ENCODE measurements at regions not wholly inside any gene's neighbourhood (a gene's known extent, or its start where the extent isn't known, plus 50 kb on each side); places are given as distances from the start of the nearest gene placed in this dataset.
"Not testable (repeated sequence)": the region's sequence is repeated elsewhere in the genome, so short reads cannot be mapped to it uniquely, and the experiment has no call there.

DNA sequence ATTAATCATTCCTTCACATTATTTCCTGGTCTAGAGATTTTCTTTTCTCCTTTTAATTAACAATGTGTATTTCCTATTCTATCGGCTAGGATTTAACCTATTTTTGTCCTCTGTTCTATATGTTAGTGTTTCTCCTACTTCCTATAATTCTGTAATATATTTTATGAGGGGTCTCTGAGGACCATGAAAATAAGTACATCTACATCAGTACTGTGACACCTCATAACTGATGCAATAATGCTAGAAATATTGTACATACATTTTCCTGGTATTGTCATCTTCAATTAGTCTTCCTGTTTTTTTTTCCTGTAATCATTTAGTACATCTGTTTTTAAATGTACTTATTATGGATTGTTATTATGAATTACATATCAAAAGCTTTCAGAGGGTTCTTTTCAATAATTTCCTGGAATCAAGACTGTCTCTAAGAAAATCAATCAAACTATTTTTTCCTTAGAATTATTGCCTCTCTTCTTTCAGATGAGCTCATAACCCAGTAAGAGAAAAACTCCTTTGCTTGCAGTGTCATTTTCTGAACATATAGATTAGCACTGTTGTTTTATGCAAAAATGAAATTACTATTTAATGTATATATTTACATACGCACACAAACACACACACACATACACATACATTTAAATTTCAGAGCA lies 1004.3 kb downstream of the SLITRK5 start:
- Histone ChIP-seq H3K36me3 (ENCODE audit: insufficient read depth, low read depth, low read length) (no peaks in the 10 kb centered on the region), H3K9me3 (ENCODE audit: insufficient read depth, low read depth, low read length) (no peaks in the 10 kb centered on the region), H3K4me3 (ENCODE audit: low read length) (no peak overlapping the region), H3K4me1 (ENCODE audit: insufficient read depth, low read length) (no peaks in the 10 kb centered on the region), H3K27ac (ENCODE audit: low read length) (no peak overlapping the region), H3K9ac (ENCODE audit: low read depth, low read length) (no peak overlapping the region), H3K27me3 (ENCODE audit: insufficient read depth, low read length) (no peaks in the 10 kb centered on the region)

DNA sequence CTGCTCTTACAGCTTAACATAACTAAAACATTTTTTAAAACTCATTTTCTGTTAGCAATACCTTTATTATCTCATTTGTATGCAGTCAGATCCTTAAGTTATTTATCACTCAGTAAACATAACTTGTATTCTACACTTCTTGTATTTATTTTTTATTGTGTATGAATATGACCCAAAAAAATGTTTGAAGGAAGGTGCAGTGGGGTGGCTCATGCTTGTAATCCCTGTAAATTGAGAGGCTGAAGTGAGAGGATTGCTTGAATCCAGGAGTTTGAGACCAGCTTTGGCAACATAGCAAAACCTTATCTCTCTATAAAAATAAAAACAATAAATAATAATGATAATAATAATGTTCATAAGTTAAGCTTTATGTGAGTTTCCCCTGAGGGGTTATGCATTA lies 1004.8 kb downstream of the SLITRK5 start:
- no peak overlapping the region for H3K4me3 ChIP-seq (ENCODE audit: low read length)
- no peaks in the 10 kb centered on the region for H3K36me3 ChIP-seq (ENCODE audit: insufficient read depth, low read depth, low read length)
- H3K27me3 ChIP-seq (ENCODE audit: insufficient read depth, low read length), result no peaks in the 10 kb centered on the region
- H3K9ac ChIP-seq (ENCODE audit: low read depth, low read length), result no peak overlapping the region
- H3K4me1 ChIP-seq (ENCODE audit: insufficient read depth, low read length), result no peaks in the 10 kb centered on the region
- no peaks in the 10 kb centered on the region for H3K9me3 ChIP-seq (ENCODE audit: insufficient read depth, low read depth, low read length)
- H3K27ac ChIP-seq (ENCODE audit: low read length), result no peak overlapping the region

GRCh38 chr13:88685459-88685858 lies 1014.3 kb downstream of the SLITRK5 start:
- H3K4me3 ChIP-seq (ENCODE audit: low read length), result no peak overlapping the region
- no peaks in the 10 kb centered on the region for H3K4me1 ChIP-seq (ENCODE audit: insufficient read depth, low read length)
- H3K9me3 ChIP-seq (ENCODE audit: insufficient read depth, low read depth, low read length), result no peaks in the 10 kb centered on the region
- H3K9ac ChIP-seq (ENCODE audit: low read depth, low read length), result no peak overlapping the region
- H3K27ac ChIP-seq (ENCODE audit: low read length), result no peak overlapping the region
- no peaks in the 10 kb centered on the region for H3K27me3 ChIP-seq (ENCODE audit: insufficient read depth, low read length)
- no peaks in the 10 kb centered on the region for H3K36me3 ChIP-seq (ENCODE audit: insufficient read depth, low read depth, low read length)

GRCh38 chr13:88701551-88701950 lies 1030.4 kb downstream of the SLITRK5 start:
- Histone ChIP-seq H3K36me3 (ENCODE audit: insufficient read depth, low read depth, low read length) (no peaks in the 10 kb centered on the region), H3K9ac (ENCODE audit: low read depth, low read length) (no peak overlapping the region), H3K4me1 (ENCODE audit: insufficient read depth, low read length) (no peaks in the 10 kb centered on the region), H3K27ac (ENCODE audit: low read length) (no peak overlapping the region), H3K27me3 (ENCODE audit: insufficient read depth, low read length) (no peaks in the 10 kb centered on the region), H3K4me3 (ENCODE audit: low read length) (no peak overlapping the region), H3K9me3 (ENCODE audit: insufficient read depth, low read depth, low read length) (no peaks in the 10 kb centered on the region)

DNA sequence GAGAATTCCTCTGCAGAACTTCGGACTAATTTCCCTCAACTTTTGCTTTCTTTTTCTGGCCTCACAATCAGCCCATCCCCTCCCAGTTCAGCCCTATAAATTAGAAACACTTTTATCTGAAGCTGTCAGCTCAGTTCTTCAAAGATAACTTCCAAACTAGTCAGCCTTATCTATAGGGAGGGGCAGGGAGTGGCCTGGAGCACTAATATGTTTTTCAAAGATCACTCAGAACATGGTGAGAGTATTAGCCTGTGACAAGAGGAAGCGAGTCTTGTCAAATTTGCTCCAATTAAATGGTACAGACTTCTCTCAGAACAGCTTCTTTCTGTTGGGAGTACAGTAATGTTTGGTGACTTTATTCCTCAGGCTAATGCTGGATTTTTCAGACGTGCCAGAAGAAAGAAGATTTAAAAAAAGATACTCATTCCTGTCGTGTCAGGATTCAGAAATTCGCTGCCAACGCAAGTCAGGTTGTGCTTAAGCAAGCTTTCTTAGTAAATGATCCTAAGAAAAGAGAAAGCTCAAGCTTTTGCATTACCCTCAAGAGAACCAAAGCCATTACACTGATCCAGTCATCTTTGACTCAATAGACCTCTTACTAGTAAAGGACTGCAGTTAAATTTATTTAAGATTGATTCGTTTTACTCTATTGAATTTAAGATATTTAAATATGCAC lies 1033.6 kb downstream of the SLITRK5 start:
- Histone ChIP-seq H3K4me1 (ENCODE audit: insufficient read depth, low read length) (no peaks in the 10 kb centered on the region), H3K4me3 (ENCODE audit: low read length) (no peak overlapping the region), H3K27ac (ENCODE audit: low read length) (no peak overlapping the region), H3K36me3 (ENCODE audit: insufficient read depth, low read depth, low read length) (no peaks in the 10 kb centered on the region), H3K9ac (ENCODE audit: low read depth, low read length) (no peak overlapping the region), H3K9me3 (ENCODE audit: insufficient read depth, low read depth, low read length) (no peaks in the 10 kb centered on the region), H3K27me3 (ENCODE audit: insufficient read depth, low read length) (no peaks in the 10 kb centered on the region)

DNA sequence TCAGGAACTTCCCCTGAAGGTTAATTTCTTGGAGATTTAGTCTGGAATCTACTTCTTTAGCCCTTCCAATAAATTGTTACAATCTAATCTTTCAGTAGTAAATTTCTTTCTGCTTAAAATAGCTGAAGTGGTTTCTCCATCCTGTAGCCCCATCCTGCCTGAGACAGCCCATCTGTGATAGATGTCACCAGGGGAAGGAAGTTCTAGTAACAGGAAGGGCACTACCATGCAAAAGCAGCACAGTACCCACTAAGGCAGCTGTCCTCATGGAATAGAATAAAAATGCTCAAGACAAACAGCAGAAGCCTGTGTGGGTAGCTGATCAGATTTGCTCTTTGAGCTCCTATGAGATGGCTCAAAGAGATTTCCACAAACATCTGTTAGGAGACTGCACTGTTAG lies 1036.5 kb downstream of the SLITRK5 start:
- Histone ChIP-seq H3K9me3 (ENCODE audit: insufficient read depth, low read depth, low read length) (no peaks in the 10 kb centered on the region), H3K9ac (ENCODE audit: low read depth, low read length) (no peak overlapping the region), H3K36me3 (ENCODE audit: insufficient read depth, low read depth, low read length) (no peaks in the 10 kb centered on the region), H3K27me3 (ENCODE audit: insufficient read depth, low read length) (no peaks in the 10 kb centered on the region), H3K4me3 (ENCODE audit: low read length) (no peak overlapping the region), H3K4me1 (ENCODE audit: insufficient read depth, low read length) (no peaks in the 10 kb centered on the region), H3K27ac (ENCODE audit: low read length) (no peak overlapping the region)

DNA sequence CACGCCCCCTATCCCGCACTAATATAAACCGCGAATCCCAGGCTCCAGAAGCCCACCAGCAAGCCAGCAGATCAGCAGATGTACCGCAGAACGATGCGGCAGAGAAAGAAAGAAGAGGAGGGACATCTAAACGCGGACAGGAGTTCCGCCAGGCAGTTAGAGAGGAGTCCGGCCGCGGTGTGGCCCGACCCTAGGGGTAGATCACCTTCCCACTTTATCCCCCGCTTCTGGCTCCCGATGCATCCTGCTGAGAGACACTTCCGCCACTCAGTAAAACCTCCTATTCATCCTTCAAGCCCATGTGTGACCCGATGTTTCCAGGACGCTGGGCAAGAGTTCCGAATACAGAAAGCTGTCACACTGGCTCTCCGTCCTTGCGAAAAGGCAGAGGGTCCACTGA lies 1046.8 kb downstream of the SLITRK5 start:
- Histone ChIP-seq H3K4me1 (ENCODE audit: insufficient read depth, low read length) (no peaks in the 10 kb centered on the region; the same call in 1 of the 2 replicates), H3K9ac (ENCODE audit: low read depth, low read length) (no peak overlapping the region), H3K9me3 (ENCODE audit: insufficient read depth, low read depth, low read length) (no peaks in the 10 kb centered on the region), H3K4me3 (ENCODE audit: low read length) (no peak overlapping the region), H3K36me3 (ENCODE audit: insufficient read depth, low read depth, low read length) (no peaks in the 10 kb centered on the region), H3K27ac (ENCODE audit: low read length) (no peak overlapping the region), H3K27me3 (ENCODE audit: insufficient read depth, low read length) (no peaks in the 10 kb centered on the region)

- Histone ChIP-seq H3K4me1 (ENCODE audit: insufficient read depth, low read length) (no peaks in the 10 kb centered on the region), H3K9me3 (ENCODE audit: insufficient read depth, low read depth, low read length) (no peaks in the 10 kb centered on the region), H3K9ac (ENCODE audit: low read depth, low read length) (no peak overlapping the region), H3K27ac (ENCODE audit: low read length) (no peak overlapping the region), H3K27me3 (ENCODE audit: insufficient read depth, low read length) (no peaks in the 10 kb centered on the region), H3K36me3 (ENCODE audit: insufficient read depth, low read depth, low read length) (no peaks in the 10 kb centered on the region), H3K4me3 (ENCODE audit: low read length) (no peak overlapping the region)
These were observed 1047.6 kb downstream of the SLITRK5 start for GRCh38 chr13:88718781-88719180.

DNA sequence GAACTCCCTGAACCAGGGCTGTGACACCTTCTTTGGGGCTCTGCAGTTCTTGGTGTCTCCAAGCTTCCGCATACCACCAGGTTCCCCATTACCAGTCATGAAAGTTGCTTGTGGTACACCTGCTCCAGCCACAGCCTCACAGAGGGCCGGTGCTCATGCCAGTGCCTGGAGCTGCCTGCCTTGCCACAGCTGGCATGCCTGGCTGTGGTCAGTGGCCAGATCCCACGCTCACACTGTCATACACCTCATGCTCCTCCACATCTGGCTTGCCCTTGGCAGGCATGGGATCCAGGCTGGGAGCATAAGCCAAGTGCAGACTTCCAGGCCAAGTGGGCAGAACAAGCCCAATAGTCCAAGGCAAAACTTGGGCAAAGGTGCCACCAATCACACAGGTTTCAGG lies 1054.9 kb downstream of the SLITRK5 start:
- H3K4me1 ChIP-seq (ENCODE audit: insufficient read depth, low read length), result no peaks in the 10 kb centered on the region
- no peaks in the 10 kb centered on the region for H3K36me3 ChIP-seq (ENCODE audit: insufficient read depth, low read depth, low read length)
- H3K27ac ChIP-seq (ENCODE audit: low read length), result no peak overlapping the region
- no peak overlapping the region for H3K9ac ChIP-seq (ENCODE audit: low read depth, low read length)
- no peaks in the 10 kb centered on the region for H3K27me3 ChIP-seq (ENCODE audit: insufficient read depth, low read length)
- no peaks in the 10 kb centered on the region for H3K9me3 ChIP-seq (ENCODE audit: insufficient read depth, low read depth, low read length)
- H3K4me3 ChIP-seq (ENCODE audit: low read length), result no peak overlapping the region

DNA sequence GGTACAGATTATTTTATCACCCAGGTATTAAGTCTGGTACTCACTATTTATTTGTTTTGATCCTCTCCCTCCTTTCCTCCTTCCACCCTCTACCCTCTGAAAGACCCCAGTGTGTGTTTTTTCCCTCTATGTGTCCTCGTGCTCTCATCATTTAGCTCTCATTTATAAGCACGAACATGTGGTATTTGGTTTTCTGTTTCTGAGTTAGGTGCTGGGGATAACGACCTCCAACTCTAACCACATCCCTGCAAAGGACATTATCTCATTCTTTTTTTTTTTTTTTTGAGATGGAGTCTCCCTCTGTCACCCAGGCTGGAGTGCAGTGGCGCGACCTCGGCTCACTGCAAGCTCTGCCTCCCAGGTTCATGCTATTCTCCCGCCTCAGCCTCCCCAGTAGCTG lies 1056.1 kb downstream of the SLITRK5 start:
- not testable (repeated sequence) for H3K4me3 ChIP-seq (ENCODE audit: low read length); H3K4me1 ChIP-seq (ENCODE audit: insufficient read depth, low read length); H3K27ac ChIP-seq (ENCODE audit: low read length); H3K27me3 ChIP-seq (ENCODE audit: insufficient read depth, low read length); H3K9me3 ChIP-seq (ENCODE audit: insufficient read depth, low read depth, low read length); H3K9ac ChIP-seq (ENCODE audit: low read depth, low read length); H3K36me3 ChIP-seq (ENCODE audit: insufficient read depth, low read depth, low read length)

GRCh38 chr13:88729605-88730004 lies 1058.4 kb downstream of the SLITRK5 start:
- H3K4me1 ChIP-seq (ENCODE audit: insufficient read depth, low read length), result no peaks in the 10 kb centered on the region
- no peaks in the 10 kb centered on the region for H3K27me3 ChIP-seq (ENCODE audit: insufficient read depth, low read length)
- no peak overlapping the region for H3K9ac ChIP-seq (ENCODE audit: low read depth, low read length)
- no peak overlapping the region for H3K27ac ChIP-seq (ENCODE audit: low read length)
- no peaks in the 10 kb centered on the region for H3K36me3 ChIP-seq (ENCODE audit: insufficient read depth, low read depth, low read length)
- H3K4me3 ChIP-seq (ENCODE audit: low read length), result no peak overlapping the region
- no peaks in the 10 kb centered on the region for H3K9me3 ChIP-seq (ENCODE audit: insufficient read depth, low read depth, low read length)

GRCh38 chr13:88736026-88736425 lies 1064.9 kb downstream of the SLITRK5 start:
- H3K4me1 ChIP-seq (ENCODE audit: insufficient read depth, low read length), result no peaks in the 10 kb centered on the region
- H3K9me3 ChIP-seq (ENCODE audit: insufficient read depth, low read depth, low read length), result no peaks in the 10 kb centered on the region
- no peaks in the 10 kb centered on the region for H3K27me3 ChIP-seq (ENCODE audit: insufficient read depth, low read length)
- H3K9ac ChIP-seq (ENCODE audit: low read depth, low read length), result no peak overlapping the region
- no peaks in the 10 kb centered on the region for H3K36me3 ChIP-seq (ENCODE audit: insufficient read depth, low read depth, low read length)
- no peak overlapping the region for H3K27ac ChIP-seq (ENCODE audit: low read length)
- H3K4me3 ChIP-seq (ENCODE audit: low read length), result no peak overlapping the region
